ENCODE measurements at regions not wholly inside any gene's neighbourhood (a gene's known extent, or its start where the extent isn't known, plus 50 kb on each side); places are given as distances from the start of the nearest gene placed in this dataset.

DNA sequence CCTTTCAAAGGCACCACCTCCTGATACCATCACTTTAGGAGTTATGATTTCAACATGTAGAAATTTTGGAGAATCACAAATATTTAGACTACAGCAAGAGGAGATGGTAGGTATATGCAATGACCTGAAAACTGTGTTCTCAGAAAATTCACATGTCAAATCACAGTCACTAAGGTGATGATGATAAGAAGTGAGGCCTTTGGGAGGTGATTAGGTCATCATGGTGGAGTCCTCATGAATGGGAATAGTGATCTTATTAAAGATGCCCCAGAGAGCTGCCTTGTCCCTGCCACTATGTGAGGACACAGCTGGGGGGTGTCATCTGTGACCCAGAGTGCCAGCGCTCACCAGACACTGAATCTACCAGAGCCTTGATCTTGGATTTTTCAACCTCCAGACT lies 513.5 kb upstream of the TUSC1 start:
- peaks cover 34% of the 10 kb centered on the region for H3K9me3 Mint-ChIP-seq
- no peak overlapping the region for H3K4me3 Mint-ChIP-seq
- ATAC-seq (no peak), DNase-seq (ENCODE audit: low spot score) (no peak)
- no peaks in the 10 kb centered on the region for H3K4me1 Mint-ChIP-seq
- H3K36me3 Mint-ChIP-seq, result peaks cover 8% of the 10 kb centered on the region
- ChIA-PET CTCF (no interaction called here), POLR2A (no interaction called here)
- H3K27me3 Mint-ChIP-seq (ENCODE audit: low read depth), result no peaks in the 10 kb centered on the region; the same call in 1 of the 2 replicates
- H3K27ac Mint-ChIP-seq, result no peak overlapping the region
- TF ChIP-seq MXD4 (CRISPR knock-in tag; IDR thresholded peaks at IDR 0.05; ENCODE audit: borderline replicate concordance) (no peak), ZNF138 (CRISPR knock-in tag; conservative IDR thresholded peaks at IDR 0.05) (no peak), NR2C2 (CRISPR knock-in tag; IDR thresholded peaks at IDR 0.05) (no peak), IRF2 (CRISPR knock-in tag; IDR thresholded peaks at IDR 0.05; ENCODE audit: borderline replicate concordance, low read depth) (no peak), CREB1 (CRISPR knock-in tag; IDR thresholded peaks at IDR 0.05) (no peak), GABPB1 (CRISPR knock-in tag; IDR thresholded peaks at IDR 0.05) (no peak), SP1 (CRISPR knock-in tag; conservative IDR thresholded peaks at IDR 0.05) (no peak), ELF4 (CRISPR knock-in tag; IDR thresholded peaks at IDR 0.05; ENCODE audit: low read depth) (no peak), ZNF416 (CRISPR knock-in tag; IDR thresholded peaks at IDR 0.05) (no peak)
- TF ChIP-seq, protein P1, sequence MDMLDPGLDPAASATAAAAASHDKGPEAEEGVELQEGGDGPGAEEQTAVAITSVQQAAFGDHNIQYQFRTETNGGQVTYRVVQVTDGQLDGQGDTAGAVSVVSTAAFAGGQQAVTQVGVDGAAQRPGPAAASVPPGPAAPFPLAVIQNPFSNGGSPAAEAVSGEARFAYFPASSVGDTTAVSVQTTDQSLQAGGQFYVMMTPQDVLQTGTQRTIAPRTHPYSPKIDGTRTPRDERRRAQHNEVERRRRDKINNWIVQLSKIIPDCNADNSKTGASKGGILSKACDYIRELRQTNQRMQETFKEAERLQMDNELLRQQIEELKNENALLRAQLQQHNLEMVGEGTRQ (CRISPR knock-in tag; IDR thresholded peaks at IDR 0.05), result no peak
- TF ChIP-seq, protein P2, sequence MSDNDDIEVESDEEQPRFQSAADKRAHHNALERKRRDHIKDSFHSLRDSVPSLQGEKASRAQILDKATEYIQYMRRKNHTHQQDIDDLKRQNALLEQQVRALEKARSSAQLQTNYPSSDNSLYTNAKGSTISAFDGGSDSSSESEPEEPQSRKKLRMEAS (CRISPR knock-in tag; IDR thresholded peaks at IDR 0.05), result no peak
- TF ChIP-seq, protein P3, sequence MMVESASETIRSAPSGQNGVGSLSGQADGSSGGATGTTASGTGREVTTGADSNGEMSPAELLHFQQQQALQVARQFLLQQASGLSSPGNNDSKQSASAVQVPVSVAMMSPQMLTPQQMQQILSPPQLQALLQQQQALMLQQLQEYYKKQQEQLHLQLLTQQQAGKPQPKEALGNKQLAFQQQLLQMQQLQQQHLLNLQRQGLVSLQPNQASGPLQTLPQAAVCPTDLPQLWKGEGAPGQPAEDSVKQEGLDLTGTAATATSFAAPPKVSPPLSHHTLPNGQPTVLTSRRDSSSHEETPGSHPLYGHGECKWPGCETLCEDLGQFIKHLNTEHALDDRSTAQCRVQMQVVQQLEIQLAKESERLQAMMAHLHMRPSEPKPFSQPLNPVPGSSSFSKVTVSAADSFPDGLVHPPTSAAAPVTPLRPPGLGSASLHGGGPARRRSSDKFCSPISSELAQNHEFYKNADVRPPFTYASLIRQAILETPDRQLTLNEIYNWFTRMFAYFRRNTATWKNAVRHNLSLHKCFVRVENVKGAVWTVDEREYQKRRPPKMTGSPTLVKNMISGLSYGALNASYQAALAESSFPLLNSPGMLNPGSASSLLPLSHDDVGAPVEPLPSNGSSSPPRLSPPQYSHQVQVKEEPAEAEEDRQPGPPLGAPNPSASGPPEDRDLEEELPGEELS (CRISPR knock-in tag; IDR thresholded peaks at IDR 0.05), result no peak
- TF ChIP-seq, protein P4, sequence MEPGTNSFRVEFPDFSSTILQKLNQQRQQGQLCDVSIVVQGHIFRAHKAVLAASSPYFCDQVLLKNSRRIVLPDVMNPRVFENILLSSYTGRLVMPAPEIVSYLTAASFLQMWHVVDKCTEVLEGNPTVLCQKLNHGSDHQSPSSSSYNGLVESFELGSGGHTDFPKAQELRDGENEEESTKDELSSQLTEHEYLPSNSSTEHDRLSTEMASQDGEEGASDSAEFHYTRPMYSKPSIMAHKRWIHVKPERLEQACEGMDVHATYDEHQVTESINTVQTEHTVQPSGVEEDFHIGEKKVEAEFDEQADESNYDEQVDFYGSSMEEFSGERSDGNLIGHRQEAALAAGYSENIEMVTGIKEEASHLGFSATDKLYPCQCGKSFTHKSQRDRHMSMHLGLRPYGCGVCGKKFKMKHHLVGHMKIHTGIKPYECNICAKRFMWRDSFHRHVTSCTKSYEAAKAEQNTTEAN (CRISPR knock-in tag; IDR thresholded peaks at IDR 0.05), result no peak
- TF ChIP-seq, protein P5, sequence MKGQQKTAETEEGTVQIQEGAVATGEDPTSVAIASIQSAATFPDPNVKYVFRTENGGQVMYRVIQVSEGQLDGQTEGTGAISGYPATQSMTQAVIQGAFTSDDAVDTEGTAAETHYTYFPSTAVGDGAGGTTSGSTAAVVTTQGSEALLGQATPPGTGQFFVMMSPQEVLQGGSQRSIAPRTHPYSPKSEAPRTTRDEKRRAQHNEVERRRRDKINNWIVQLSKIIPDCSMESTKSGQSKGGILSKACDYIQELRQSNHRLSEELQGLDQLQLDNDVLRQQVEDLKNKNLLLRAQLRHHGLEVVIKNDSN (CRISPR knock-in tag; IDR thresholded peaks at IDR 0.05), result no peak

DNA sequence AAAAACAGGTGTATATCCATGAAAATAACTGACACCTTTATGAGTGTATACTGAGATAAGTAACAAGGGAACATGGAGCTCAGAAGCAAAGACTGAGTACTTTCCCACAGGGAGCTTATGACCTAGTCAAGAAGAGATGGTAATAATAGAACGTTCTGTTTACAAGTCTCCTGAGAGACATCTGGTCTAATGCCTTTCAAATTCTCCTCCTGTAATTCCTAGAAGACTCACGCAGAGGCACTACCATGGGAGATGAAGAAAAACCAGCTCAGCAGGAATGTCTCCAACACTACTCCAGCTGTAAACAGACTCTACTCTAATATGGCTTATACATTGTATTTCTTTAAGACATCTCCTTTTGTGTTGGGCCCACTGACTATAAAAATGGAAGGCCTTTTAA lies 503.6 kb upstream of the TUSC1 start:
- TF ChIP-seq, protein P3 (CRISPR knock-in tag; IDR thresholded peaks at IDR 0.05), result no peak
- TF ChIP-seq, protein P6, sequence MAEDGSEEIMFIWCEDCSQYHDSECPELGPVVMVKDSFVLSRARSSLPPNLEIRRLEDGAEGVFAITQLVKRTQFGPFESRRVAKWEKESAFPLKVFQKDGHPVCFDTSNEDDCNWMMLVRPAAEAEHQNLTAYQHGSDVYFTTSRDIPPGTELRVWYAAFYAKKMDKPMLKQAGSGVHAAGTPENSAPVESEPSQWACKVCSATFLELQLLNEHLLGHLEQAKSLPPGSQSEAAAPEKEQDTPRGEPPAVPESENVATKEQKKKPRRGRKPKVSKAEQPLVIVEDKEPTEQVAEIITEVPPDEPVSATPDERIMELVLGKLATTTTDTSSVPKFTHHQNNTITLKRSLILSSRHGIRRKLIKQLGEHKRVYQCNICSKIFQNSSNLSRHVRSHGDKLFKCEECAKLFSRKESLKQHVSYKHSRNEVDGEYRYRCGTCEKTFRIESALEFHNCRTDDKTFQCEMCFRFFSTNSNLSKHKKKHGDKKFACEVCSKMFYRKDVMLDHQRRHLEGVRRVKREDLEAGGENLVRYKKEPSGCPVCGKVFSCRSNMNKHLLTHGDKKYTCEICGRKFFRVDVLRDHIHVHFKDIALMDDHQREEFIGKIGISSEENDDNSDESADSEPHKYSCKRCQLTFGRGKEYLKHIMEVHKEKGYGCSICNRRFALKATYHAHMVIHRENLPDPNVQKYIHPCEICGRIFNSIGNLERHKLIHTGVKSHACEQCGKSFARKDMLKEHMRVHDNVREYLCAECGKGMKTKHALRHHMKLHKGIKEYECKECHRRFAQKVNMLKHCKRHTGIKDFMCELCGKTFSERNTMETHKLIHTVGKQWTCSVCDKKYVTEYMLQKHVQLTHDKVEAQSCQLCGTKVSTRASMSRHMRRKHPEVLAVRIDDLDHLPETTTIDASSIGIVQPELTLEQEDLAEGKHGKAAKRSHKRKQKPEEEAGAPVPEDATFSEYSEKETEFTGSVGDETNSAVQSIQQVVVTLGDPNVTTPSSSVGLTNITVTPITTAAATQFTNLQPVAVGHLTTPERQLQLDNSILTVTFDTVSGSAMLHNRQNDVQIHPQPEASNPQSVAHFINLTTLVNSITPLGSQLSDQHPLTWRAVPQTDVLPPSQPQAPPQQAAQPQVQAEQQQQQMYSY (CRISPR knock-in tag; IDR thresholded peaks at IDR 0.05), result no peak
- TF ChIP-seq ZNF416 (CRISPR knock-in tag; IDR thresholded peaks at IDR 0.05), result no peak
- TF ChIP-seq, protein P7, sequence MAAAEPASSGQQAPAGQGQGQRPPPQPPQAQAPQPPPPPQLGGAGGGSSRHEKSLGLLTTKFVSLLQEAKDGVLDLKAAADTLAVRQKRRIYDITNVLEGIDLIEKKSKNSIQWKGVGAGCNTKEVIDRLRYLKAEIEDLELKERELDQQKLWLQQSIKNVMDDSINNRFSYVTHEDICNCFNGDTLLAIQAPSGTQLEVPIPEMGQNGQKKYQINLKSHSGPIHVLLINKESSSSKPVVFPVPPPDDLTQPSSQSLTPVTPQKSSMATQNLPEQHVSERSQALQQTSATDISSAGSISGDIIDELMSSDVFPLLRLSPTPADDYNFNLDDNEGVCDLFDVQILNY (CRISPR knock-in tag; IDR thresholded peaks at IDR 0.05), result no peak
- TF ChIP-seq, protein P8, sequence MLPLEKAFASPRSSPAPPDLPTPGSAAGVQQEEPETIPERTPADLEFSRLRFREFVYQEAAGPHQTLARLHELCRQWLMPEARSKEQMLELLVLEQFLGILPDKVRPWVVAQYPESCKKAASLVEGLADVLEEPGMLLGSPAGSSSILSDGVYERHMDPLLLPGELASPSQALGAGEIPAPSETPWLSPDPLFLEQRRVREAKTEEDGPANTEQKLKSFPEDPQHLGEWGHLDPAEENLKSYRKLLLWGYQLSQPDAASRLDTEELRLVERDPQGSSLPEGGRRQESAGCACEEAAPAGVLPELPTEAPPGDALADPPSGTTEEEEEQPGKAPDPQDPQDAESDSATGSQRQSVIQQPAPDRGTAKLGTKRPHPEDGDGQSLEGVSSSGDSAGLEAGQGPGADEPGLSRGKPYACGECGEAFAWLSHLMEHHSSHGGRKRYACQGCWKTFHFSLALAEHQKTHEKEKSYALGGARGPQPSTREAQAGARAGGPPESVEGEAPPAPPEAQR (CRISPR knock-in tag; IDR thresholded peaks at IDR 0.05), result no peak
- DNase-seq (ENCODE audit: low spot score), result no peak
- Mint-ChIP-seq H3K4me3 (no peak overlapping the region), H3K9me3 (0 out of 2 replicates have a peak, but pooled peaks cover under 1% of the 10 kb centered on the region), H3K27me3 (ENCODE audit: low read depth) (no peaks in the 10 kb centered on the region), H3K36me3 (no peaks in the 10 kb centered on the region), H3K27ac (no peak overlapping the region), H3K4me1 (peaks cover 10% of the 10 kb centered on the region)
- no peak for ATAC-seq
- CTCF ChIA-PET, result no interaction called here
- POLR2A ChIA-PET, result interaction anchor here (0.5 kb wide), 1 partner anchor 425 kb away, joined by 9 read pairs; no protein-coding TSS in a partner anchor
